ENCODE measurements at regions not wholly inside any gene's neighbourhood (a gene's known extent, or its start where the extent isn't known, plus 50 kb on each side); places are given as distances from the start of the nearest gene placed in this dataset.

GRCh38 chr13:84972907-84973306, 826.3 kb downstream of the SLITRK6 start:
- H3K27ac ChIP-seq (ENCODE audit: low read depth, low read length): no peak overlapping the region
- H3K9me3 ChIP-seq (ENCODE audit: control insufficient read depth in 1 of 2, insufficient read depth in 1 of 2, low read depth in 1 of 2, low read length in 2 of 2): peaks cover 0 to 3% of the 10 kb centered on the region in 2 experiments; a peak in 1 of 4 replicates
- intact Hi-C loops (cut with micrococcal nuclease): no loop called here
- H3K4me2 ChIP-seq (ENCODE audit: low read length): no peak overlapping the region
- no peak overlapping the region for H3K9ac ChIP-seq (ENCODE audit: low read length)
- H4K20me1 ChIP-seq (ENCODE audit: insufficient read depth): no peaks in the 10 kb centered on the region
- ChIA-PET CTCF (no interaction called here), POLR2A (no interaction called here), RAD21 (ENCODE audit: low non-redundant PET in 1 of 2, low total read pairs in 2 of 2, uncharacterized antibody in 2 of 2, unreplicated experiment in 2 of 2) (no interaction called here)
- TF ChIP-seq YY1 (IDR thresholded peaks at IDR 0.05; ENCODE audit: extremely low read depth, insufficient replicate concordance, low read depth, low read length) (no peak), EZH2phosphoT487 (IDR thresholded peaks at IDR 0.05; ENCODE audit: borderline replicate concordance) (no peak), JUND (IDR thresholded peaks at IDR 0.05) (no peak), SP1 (IDR thresholded peaks at IDR 0.05; ENCODE audit: low read depth) (no peak), RAD21 (IDR thresholded peaks at IDR 0.05; ENCODE audit: low read depth) (no peak), MAX (IDR thresholded peaks at IDR 0.05) (no peak), CTCF (IDR thresholded peaks at IDR 0.05 in 2 of 3, conservative IDR thresholded peaks at IDR 0.05 in 1 of 3; ENCODE audit: borderline replicate concordance in 1 of 3, insufficient read depth in 1 of 3, low read depth in 2 of 3, low read length in 2 of 3) (no peak), CEBPB (IDR thresholded peaks at IDR 0.05; ENCODE audit: low read depth) (no peak)
- no peaks in the 10 kb centered on the region for H3K79me2 ChIP-seq (ENCODE audit: insufficient read depth, low read length)
- H3K27me3 ChIP-seq (ENCODE audit: insufficient read depth, low read length): no peaks in the 10 kb centered on the region
- no peak for ATAC-seq
- no peaks in the 10 kb centered on the region for H3K36me3 ChIP-seq (ENCODE audit: control insufficient read depth in 1 of 2, insufficient read depth in 2 of 2, low read length in 2 of 2)
- no peak for DNase-seq (ENCODE audit: low read depth, low spot score)
- no peaks in the 10 kb centered on the region for H3K9me2 ChIP-seq (ENCODE audit: insufficient read depth)
- no peak overlapping the region for H3K4me3 ChIP-seq (replicated peaks in 1 of 2; ENCODE audit: low read depth in 1 of 2, low read length in 2 of 2)
- H2AFZ ChIP-seq (ENCODE audit: low read depth, low read length, poor library complexity, severe bottlenecking): no peak overlapping the region
- H3K4me1 ChIP-seq (ENCODE audit: control insufficient read depth in 1 of 2, insufficient read depth in 2 of 2, low read length in 2 of 2): no peaks in the 10 kb centered on the region
- no TSS peak for BruUV-seq (replicated peaks)

GRCh38 chr13:84962849-84963248, 836.4 kb downstream of the SLITRK6 start:
- Histone ChIP-seq H2AFZ (ENCODE audit: low read depth, low read length, poor library complexity, severe bottlenecking) (no peak overlapping the region), H3K4me3 (replicated peaks in 1 of 2; ENCODE audit: low read depth in 1 of 2, low read length in 2 of 2) (no peak overlapping the region), H3K9me2 (ENCODE audit: insufficient read depth) (no peaks in the 10 kb centered on the region), H3K4me2 (ENCODE audit: low read length) (no peak overlapping the region), H3K79me2 (ENCODE audit: insufficient read depth, low read length) (no peaks in the 10 kb centered on the region), H4K20me1 (ENCODE audit: insufficient read depth) (no peaks in the 10 kb centered on the region), H3K4me1 (ENCODE audit: control insufficient read depth in 1 of 2, insufficient read depth in 2 of 2, low read length in 2 of 2) (no peaks in the 10 kb centered on the region), H3K27ac (ENCODE audit: low read depth, low read length) (no peak overlapping the region), H3K27me3 (ENCODE audit: insufficient read depth, low read length) (no peaks in the 10 kb centered on the region), H3K9me3 (ENCODE audit: control insufficient read depth in 1 of 2, insufficient read depth in 1 of 2, low read depth in 1 of 2, low read length in 2 of 2) (no peaks in the 10 kb centered on the region; a peak in 1 of 4 replicates), H3K9ac (ENCODE audit: low read length) (no peak overlapping the region), H3K36me3 (ENCODE audit: control insufficient read depth in 1 of 2, insufficient read depth in 2 of 2, low read length in 2 of 2) (no peaks in the 10 kb centered on the region)
- DNase-seq (ENCODE audit: low read depth, low spot score): no peak
- BruUV-seq (replicated peaks): no TSS peak
- CTCF ChIA-PET: no interaction called here
- intact Hi-C loops (cut with micrococcal nuclease): no loop called here
- POLR2A ChIA-PET: no interaction called here
- no peak for ATAC-seq
- RAD21 ChIA-PET (ENCODE audit: low non-redundant PET in 1 of 2, low total read pairs in 2 of 2, uncharacterized antibody in 2 of 2, unreplicated experiment in 2 of 2): interaction anchor here in 1 of 2 experiments (0.7 kb wide), 1 partner anchor 8 kb away, joined by 3 read pairs; no protein-coding TSS in a partner anchor
- TF ChIP-seq JUND (IDR thresholded peaks at IDR 0.05) (no peak), ELF1 (IDR thresholded peaks at IDR 0.05; ENCODE audit: borderline replicate concordance, low read depth) (no peak), EZH2phosphoT487 (IDR thresholded peaks at IDR 0.05; ENCODE audit: borderline replicate concordance) (no peak), POLR2AphosphoS5 (IDR thresholded peaks at IDR 0.05; ENCODE audit: low read depth, low read length) (no peak), ZNF274 (IDR thresholded peaks at IDR 0.05; ENCODE audit: low read depth, low read length) (no peak), EGR1 (IDR thresholded peaks at IDR 0.05; ENCODE audit: low read depth) (no peak), ZBTB33 (IDR thresholded peaks at IDR 0.05; ENCODE audit: extremely low read depth, insufficient replicate concordance, low read length) (no peak)

All from HCT116 (cell line).